HG03439 (cell line): ENCODE measurements at regions not wholly inside any gene's neighbourhood (a gene's known extent, or its start where the extent isn't known, plus 50 kb on each side); places are given as distances from the start of the nearest gene placed in this dataset.
"Not testable (repeated sequence)": the region's sequence is repeated elsewhere in the genome, so short reads cannot be mapped to it uniquely, and the experiment has no call there.

Source experiments
- ATAC-seq: cut with Tn5 transposase; IDR thresholded peaks from one replicate; pipeline ENCODE4 v1.9.1; 2021; ENCODE audit warnings: mild to moderate bottlenecking, moderate library complexity; ENCODE audit not compliant: unreplicated experiment

GRCh38 chr13:54004026-54004699, 975.5 kb downstream of the OLFM4 start:
- no peak for ATAC-seq

GRCh38 chr13:54016542-54016941, 987.9 kb downstream of the OLFM4 start:
- ATAC-seq, result no peak

GRCh38 chr13:54018485-54018884, 989.9 kb downstream of the OLFM4 start:
- no peak for ATAC-seq

- peak; percentile 99 for ATAC-seq
Observed at GRCh38 chr13:54029226-54029625, 1000.6 kb downstream of the OLFM4 start.

- ATAC-seq, result peak; percentile 21
Observed at GRCh38 chr13:54029720-54030119, 1001.1 kb downstream of the OLFM4 start.

GRCh38 chr13:54033323-54033861, 1004.8 kb downstream of the OLFM4 start:
- ATAC-seq, result no peak

GRCh38 chr13:54034047-54034446, 1005.4 kb downstream of the OLFM4 start:
- no peak for ATAC-seq

GRCh38 chr13:54057416-54057815, 1028.8 kb downstream of the OLFM4 start:
- ATAC-seq, result not testable (repeated sequence)

GRCh38 chr13:54069958-54070357, 1041.3 kb downstream of the OLFM4 start:
- not testable (repeated sequence) for ATAC-seq

GRCh38 chr13:54077569-54077968, 1049.0 kb downstream of the OLFM4 start:
- no peak for ATAC-seq

- ATAC-seq, result no peak
Observed at GRCh38 chr13:54078271-54078870, 1049.8 kb downstream of the OLFM4 start.

- ATAC-seq, result not testable (repeated sequence)
Observed at GRCh38 chr13:54082309-54082708, 1053.7 kb downstream of the OLFM4 start.

- ATAC-seq, result no peak
Observed at GRCh38 chr13:54091884-54092283, 1063.3 kb downstream of the OLFM4 start.

GRCh38 chr13:54092686-54093085, 1064.1 kb downstream of the OLFM4 start:
- ATAC-seq, result no peak

- ATAC-seq, result no peak
Observed at GRCh38 chr13:54110597-54110996, 1082.0 kb downstream of the OLFM4 start.

- ATAC-seq, result no peak
Observed at GRCh38 chr13:54124700-54125099, 1096.1 kb downstream of the OLFM4 start.

- ATAC-seq, result not testable (repeated sequence)
Observed at GRCh38 chr13:54130931-54131330, 1102.3 kb downstream of the OLFM4 start.

- not testable (repeated sequence) for ATAC-seq
Observed at GRCh38 chr13:54131433-54131832, 1102.8 kb downstream of the OLFM4 start.

GRCh38 chr13:54132127-54132526, 1103.5 kb downstream of the OLFM4 start:
- ATAC-seq, result not testable (repeated sequence)

- ATAC-seq, result not testable (repeated sequence)
Observed at GRCh38 chr13:54132720-54133119, 1104.1 kb downstream of the OLFM4 start.

- ATAC-seq, result no peak
Observed at GRCh38 chr13:54133746-54134145, 1105.1 kb downstream of the OLFM4 start.

- ATAC-seq, result no peak
Observed at GRCh38 chr13:54144828-54145227, 1116.2 kb downstream of the OLFM4 start.
